ENCODE measurements at regions not wholly inside any gene's neighbourhood (a gene's known extent, or its start where the extent isn't known, plus 50 kb on each side); places are given as distances from the start of the nearest gene placed in this dataset.

DNA sequence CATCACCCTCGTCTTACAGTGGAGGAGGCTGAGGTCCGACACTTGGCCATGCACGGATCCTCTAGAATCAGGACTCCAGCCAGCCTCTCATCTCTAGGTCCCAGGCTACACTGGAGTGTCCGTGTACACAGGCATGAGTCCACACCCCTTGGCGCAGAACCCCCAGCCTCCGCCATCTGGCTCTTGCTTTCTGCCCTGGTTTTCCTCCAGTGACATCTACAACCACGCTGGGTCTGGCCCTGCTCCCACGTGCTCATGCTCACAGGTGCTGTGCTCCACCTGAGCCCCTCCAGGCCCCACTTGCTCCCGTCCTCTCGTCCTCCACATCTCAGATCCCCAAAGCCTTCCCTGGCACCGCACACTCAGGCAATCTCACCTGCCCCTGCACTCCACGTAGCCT lies 260.8 kb downstream of the ENGASE start:
- H3K79me1 ChIP-seq (ENCODE audit: insufficient read depth, low read depth, low read length, poor library complexity, severe bottlenecking), result no peaks in the 10 kb centered on the region
- no peak overlapping the region for H2BK12ac ChIP-seq (ENCODE audit: insufficient read length, low read depth, low read length)
- no peak overlapping the region for H3K18ac ChIP-seq (ENCODE audit: insufficient read length, low read depth, low read length)
- H4K20me1 ChIP-seq (ENCODE audit: control insufficient read depth, insufficient read depth, insufficient read length), result no peaks in the 10 kb centered on the region
- no peak for DNase-seq
- no peak overlapping the region for H3K56ac ChIP-seq (ENCODE audit: insufficient read length, low read depth, low read length)
- H3K23me2 ChIP-seq (ENCODE audit: insufficient read length, low read depth, low read length, poor library complexity, severe bottlenecking), result no peaks in the 10 kb centered on the region
- no peaks in the 10 kb centered on the region for H3K9me3 ChIP-seq (ENCODE audit: control insufficient read depth, low read depth, low read length)
- no peak overlapping the region for H3K14ac ChIP-seq (ENCODE audit: insufficient read depth, low read length)
- Mint-ChIP-seq H3K4me1 (peaks cover 21 to 34% of the 10 kb centered on the region in 2 experiments), H3K9me3 (no peaks in the 10 kb centered on the region; a peak in 1 of 5 replicates), H3K4me3 (no peak overlapping the region), H3K27me3 (ENCODE audit: low read depth) (peaks cover 15% of the 10 kb centered on the region), H3K27ac (no peak overlapping the region; a peak in 2 of 7 replicates), H3K36me3 (ENCODE audit: insufficient read depth in 1 of 3, low read depth in 3 of 3) (no peaks in the 10 kb centered on the region)
- no peak overlapping the region for H4K5ac ChIP-seq (ENCODE audit: insufficient read length, low read depth, low read length)
- H3K4me1 ChIP-seq (ENCODE audit: insufficient read depth, low read length), result peaks cover 6% of the 10 kb centered on the region; the same call in 1 of the 2 replicates
- no peak overlapping the region for H2BK20ac ChIP-seq (ENCODE audit: low read depth, low read length, poor library complexity, severe bottlenecking)
- TF ChIP-seq, protein P1, sequence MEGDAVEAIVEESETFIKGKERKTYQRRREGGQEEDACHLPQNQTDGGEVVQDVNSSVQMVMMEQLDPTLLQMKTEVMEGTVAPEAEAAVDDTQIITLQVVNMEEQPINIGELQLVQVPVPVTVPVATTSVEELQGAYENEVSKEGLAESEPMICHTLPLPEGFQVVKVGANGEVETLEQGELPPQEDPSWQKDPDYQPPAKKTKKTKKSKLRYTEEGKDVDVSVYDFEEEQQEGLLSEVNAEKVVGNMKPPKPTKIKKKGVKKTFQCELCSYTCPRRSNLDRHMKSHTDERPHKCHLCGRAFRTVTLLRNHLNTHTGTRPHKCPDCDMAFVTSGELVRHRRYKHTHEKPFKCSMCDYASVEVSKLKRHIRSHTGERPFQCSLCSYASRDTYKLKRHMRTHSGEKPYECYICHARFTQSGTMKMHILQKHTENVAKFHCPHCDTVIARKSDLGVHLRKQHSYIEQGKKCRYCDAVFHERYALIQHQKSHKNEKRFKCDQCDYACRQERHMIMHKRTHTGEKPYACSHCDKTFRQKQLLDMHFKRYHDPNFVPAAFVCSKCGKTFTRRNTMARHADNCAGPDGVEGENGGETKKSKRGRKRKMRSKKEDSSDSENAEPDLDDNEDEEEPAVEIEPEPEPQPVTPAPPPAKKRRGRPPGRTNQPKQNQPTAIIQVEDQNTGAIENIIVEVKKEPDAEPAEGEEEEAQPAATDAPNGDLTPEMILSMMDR (conservative IDR thresholded peaks at IDR 0.05), result no peak
- H3K27ac ChIP-seq (ENCODE audit: insufficient read length, low read depth, low read length), result no peak overlapping the region
- H2BK15ac ChIP-seq (ENCODE audit: low read depth, low read length), result no peak overlapping the region; the same call in 1 of the 2 replicates
- H2BK5ac ChIP-seq (ENCODE audit: insufficient read length, low read length), result no peak overlapping the region
- no CpG with 5 or more reads among the region's 12 CpGs for WGBS (ENCODE audit: extremely low coverage, insufficient read length, low lambda C conversion rate)
- H2BK120ac ChIP-seq (ENCODE audit: low read depth, low read length, poor library complexity, severe bottlenecking), result no peak overlapping the region
- H3T11ph ChIP-seq (ENCODE audit: low read length), result no peak overlapping the region
- H4K91ac ChIP-seq (ENCODE audit: insufficient read length, low read depth, low read length), result no peak overlapping the region
- no peak overlapping the region for H3K4me2 ChIP-seq (ENCODE audit: insufficient read depth, insufficient read length, low read length)
- H3K27me3 ChIP-seq (ENCODE audit: insufficient read depth, low read length), result no peaks in the 10 kb centered on the region
- H4K8ac ChIP-seq (replicated peaks; ENCODE audit: insufficient read length, low read depth, low read length), result no peak overlapping the region
- H3K4ac ChIP-seq (ENCODE audit: low read depth, low read length), result no peak overlapping the region
- no peak overlapping the region for H3K9ac ChIP-seq (ENCODE audit: extremely low read depth, insufficient read length, low read length)
- H2AK5ac ChIP-seq (ENCODE audit: insufficient read length, low read length), result no peak overlapping the region
- H3K79me2 ChIP-seq (ENCODE audit: insufficient read depth, low read length), result no peaks in the 10 kb centered on the region
- H3K23ac ChIP-seq (ENCODE audit: insufficient read length, low read depth, low read length), result no peak overlapping the region
- no peak overlapping the region for H2AFZ ChIP-seq (ENCODE audit: low read length)

Data from H9 (cell line).